ENCODE measurements at regions not wholly inside any gene's neighbourhood (a gene's known extent, or its start where the extent isn't known, plus 50 kb on each side); places are given as distances from the start of the nearest gene placed in this dataset.

- TF ChIP-seq CTCF (IDR thresholded peaks at IDR 0.05), result peak; percentile 91
- Histone ChIP-seq H3K27ac (no peak overlapping the region), H3K4me3 (no peak overlapping the region), H3K9me3 (no peaks in the 10 kb centered on the region), H3K9ac (ENCODE audit: low read depth in 2 of 2, low read length in 2 of 2) (no peak overlapping the region), H3K36me3 (no peaks in the 10 kb centered on the region), H3K4me1 (no peaks in the 10 kb centered on the region), H3K27me3 (peaks cover 5% of the 10 kb centered on the region)
- peak; percentile 49 for DNase-seq
- intact Hi-C loops (cut with DNase I), result loop anchor here (5.0 kb wide), 1 partner anchor 421 kb away; no protein-coding TSS in a partner anchor
These were observed 92.6 kb downstream of the CMPK2 start for GRCh38 chr2:6773007-6773693.

- intact Hi-C loops (cut with DNase I), result loop anchor here (5.0 kb wide), 1 partner anchor 421 kb away; no protein-coding TSS in a partner anchor
- peaks cover 5% of the 10 kb centered on the region for H3K27me3 ChIP-seq
- no peak overlapping the region for H3K4me3 ChIP-seq
- no peaks in the 10 kb centered on the region for H3K9me3 ChIP-seq
- TF ChIP-seq CTCF (IDR thresholded peaks at IDR 0.05), result no peak
- no peaks in the 10 kb centered on the region for H3K36me3 ChIP-seq
- H3K27ac ChIP-seq, result no peak overlapping the region
- no peak overlapping the region for H3K9ac ChIP-seq (ENCODE audit: low read depth in 2 of 2, low read length in 2 of 2)
- DNase-seq, result no peak
- H3K4me1 ChIP-seq, result no peaks in the 10 kb centered on the region
These were observed 92.0 kb downstream of the CMPK2 start for GRCh38 chr2:6773694-6774044.

GRCh38 chr2:6776125-6776524 is 89.6 kb downstream of the CMPK2 start:
- intact Hi-C loops (cut with DNase I), result no loop called here
- no peak for DNase-seq
- no peaks in the 10 kb centered on the region for H3K36me3 ChIP-seq
- H3K9ac ChIP-seq (ENCODE audit: low read depth in 2 of 2, low read length in 2 of 2), result no peak overlapping the region
- no peak for TF ChIP-seq CTCF (IDR thresholded peaks at IDR 0.05)
- no peaks in the 10 kb centered on the region for H3K9me3 ChIP-seq
- no peaks in the 10 kb centered on the region for H3K4me1 ChIP-seq
- no peak overlapping the region for H3K27ac ChIP-seq
- H3K27me3 ChIP-seq, result peaks cover 5% of the 10 kb centered on the region
- no peak overlapping the region for H3K4me3 ChIP-seq

- DNase-seq, result no peak
- H3K4me3 ChIP-seq, result no peak overlapping the region
These were observed 88.1 kb downstream of the CMPK2 start for GRCh38 chr2:6777626-6778025.

GRCh38 chr2:6780765-6781274 is 84.9 kb downstream of the CMPK2 start:
- DNase-seq, result peak; percentile 23
- TF ChIP-seq CTCF (IDR thresholded peaks at IDR 0.05), result no peak
- intact Hi-C loops (cut with DNase I), result no loop called here
- Histone ChIP-seq H3K4me1 (no peaks in the 10 kb centered on the region), H3K4me3 (no peak overlapping the region), H3K9ac (ENCODE audit: low read depth in 2 of 2, low read length in 2 of 2) (no peak overlapping the region), H3K36me3 (no peaks in the 10 kb centered on the region), H3K27ac (no peak overlapping the region), H3K27me3 (no peaks in the 10 kb centered on the region), H3K9me3 (no peaks in the 10 kb centered on the region)

More at GRCh38 chr2:6777626-6778025, 88.1 kb downstream of the CMPK2 start:
- no peaks in the 10 kb centered on the region for H3K4me1 ChIP-seq
- H3K36me3 ChIP-seq, result no peaks in the 10 kb centered on the region
- no peak for TF ChIP-seq CTCF (IDR thresholded peaks at IDR 0.05)
- no peak overlapping the region for H3K27ac ChIP-seq
- H3K27me3 ChIP-seq, result peaks cover 5% of the 10 kb centered on the region
- no peak overlapping the region for H3K9ac ChIP-seq (ENCODE audit: low read depth in 2 of 2, low read length in 2 of 2)
- intact Hi-C loops (cut with DNase I), result no loop called here
- H3K9me3 ChIP-seq, result no peaks in the 10 kb centered on the region
